HCT116 (cell line): ENCODE measurements at regions not wholly inside any gene's neighbourhood (a gene's known extent, or its start where the extent isn't known, plus 50 kb on each side); places are given as distances from the start of the nearest gene placed in this dataset.

Experiments used
- ATAC-seq: fragments of 200-7000 bp; cut with Tn5 transposase; 2 replicates; pipeline ENCODE4 v1.9.1; 2020; ENCODE audit warnings: mild to moderate bottlenecking, moderate library complexity
- BruUV-seq: library from RNA; stranded (reverse); fragments of 400-500 nt; replicated peaks from 2 replicates; lab custom pipeline; 2021; lab: Mats Ljungman, UMichigan
- CTCF ChIA-PET: fragments of 300-600 bp; sonication (Branson Sonifier 250); formaldehyde crosslinking; loops from one replicate; lab custom pipeline; 2021; ENCODE audit warnings: antibody characterized with exemption; lab: Charles Lee
- POLR2A ChIA-PET: fragments of 300-600, 350-600 bp; sonication (Branson Sonifier 250); formaldehyde crosslinking; loops from one replicate; lab custom pipeline; 2021; ENCODE audit warnings: antibody characterized with exemption; lab: Charles Lee
- RAD21 ChIA-PET, 2 experiments: fragments of 300-600 bp; sonication (Branson Sonifier 250); formaldehyde crosslinking; loops; one replicate each; lab custom pipeline; 2023; ENCODE audit warnings: low total read pairs in 2 of 2; ENCODE audit not compliant: uncharacterized antibody in 2 of 2, unreplicated experiment in 2 of 2, low non-redundant PET in 1 of 2; lab: Charles Lee
- DNase-seq: peaks from one replicate; pipeline ENCODE4 v3.0.0-alpha.2; 2010; ENCODE audit warnings: low read depth, low spot score
- H2AFZ ChIP-seq: fragments of 200-600 bp; shearing (Covaris generic), sonication (generic); 2 replicates; pipeline ENCODE4 v1.6.1; 2017; ENCODE audit warnings: low read depth, mixed run types, mixed read lengths, antibody characterized with exemption, low read length; ENCODE audit not compliant: poor library complexity, severe bottlenecking
- H3K27ac ChIP-seq: 2 replicates; pipeline ENCODE4 v1.5.1; 2012; ENCODE audit warnings: low read depth, low read length
- H3K27me3 ChIP-seq: fragments of 200-600 bp; sonication (generic); 2 replicates; pipeline ENCODE4 v1.6.1; 2016; ENCODE audit warnings: mixed run types, low read length, mixed read lengths; ENCODE audit not compliant: insufficient read depth
- H3K36me3 ChIP-seq, 2 experiments: fragments of 200-500 bp in 1 of 2; fragments of 200-600 bp in 1 of 2; sonication (Bioruptor generic) in 1 of 2; sonication (generic) in 1 of 2; 2 replicates each; pipeline versions ENCODE4 v1.5.1 to v1.6.1; 2014 to 2016; ENCODE audit warnings: low read length in 2 of 2, inconsistent platforms in 1 of 2, mixed read lengths in 1 of 2, mixed run types in 1 of 2; ENCODE audit not compliant: insufficient read depth in 2 of 2, control insufficient read depth in 1 of 2
- H3K4me1 ChIP-seq, 2 experiments: fragments of 200-600 bp in 1 of 2; sonication (generic) in 1 of 2; 2 replicates each; pipeline versions ENCODE4 v1.5.1 to v1.6.1; 2012 to 2017; ENCODE audit warnings: low read length in 2 of 2, inconsistent platforms in 1 of 2, mild to moderate bottlenecking in 1 of 2, mixed read lengths in 1 of 2, mixed run types in 1 of 2, moderate library complexity in 1 of 2; ENCODE audit not compliant: insufficient read depth in 2 of 2, control insufficient read depth in 1 of 2
- H3K4me2 ChIP-seq: fragments of 200-600 bp; sonication (generic); 2 replicates; pipeline ENCODE4 v1.6.1; 2017; ENCODE audit warnings: mixed run types, low read length, mixed read lengths
- H3K4me3 ChIP-seq, 2 experiments: fragments of 200-600 bp in 1 of 2; sonication (generic) in 1 of 2; replicated peaks in 1 of 2; 2 replicates each; pipeline ENCODE4 v1.5.1; 2011 to 2016; ENCODE audit warnings: low read length in 2 of 2, control low read depth in 1 of 2, low read depth in 1 of 2, mild to moderate bottlenecking in 1 of 2, mixed read lengths in 1 of 2, mixed run types in 1 of 2
- H3K79me2 ChIP-seq: fragments of 200-600 bp; sonication (generic); 2 replicates; pipeline ENCODE4 v1.6.1; 2017; ENCODE audit warnings: mild to moderate bottlenecking, mixed run types, low read length, moderate library complexity, mixed read lengths; ENCODE audit not compliant: insufficient read depth
- H3K9ac ChIP-seq: fragments of 200-600 bp; sonication (generic); 2 replicates; pipeline ENCODE4 v1.6.1; 2016; ENCODE audit warnings: low read length, mixed read lengths
- H3K9me2 ChIP-seq: fragments of 200-600 bp; sonication (generic), shearing (Covaris generic); 2 replicates; pipeline ENCODE4 v1.6.1; 2017; ENCODE audit warnings: mixed run types, mild to moderate bottlenecking, moderate library complexity; ENCODE audit not compliant: insufficient read depth
- H3K9me3 ChIP-seq, 2 experiments: fragments of 200-500 bp in 1 of 2; fragments of 200-600 bp in 1 of 2; sonication (Bioruptor generic) in 1 of 2; sonication (generic) in 1 of 2; 2 replicates each; pipeline ENCODE4 v1.6.1; 2014 to 2017; ENCODE audit warnings: low read length in 2 of 2, mixed read lengths in 2 of 2, inconsistent platforms in 1 of 2, low read depth in 1 of 2, mild to moderate bottlenecking in 1 of 2, mixed run types in 1 of 2, moderate library complexity in 1 of 2; ENCODE audit not compliant: control insufficient read depth in 1 of 2, insufficient read depth in 1 of 2
- H4K20me1 ChIP-seq: fragments of 200-600 bp; sonication (generic), shearing (Covaris generic); 2 replicates; pipeline ENCODE4 v1.6.1; 2017; ENCODE audit warnings: mixed run types, mild to moderate bottlenecking, moderate library complexity; ENCODE audit not compliant: insufficient read depth
- CBX3 ChIP-seq: IDR thresholded peaks from 2 replicates; pipeline ENCODE4 v1.6.1; 2012; ENCODE audit warnings: low read depth
- EGR1 ChIP-seq: IDR thresholded peaks from 2 replicates; pipeline ENCODE4 v1.6.1; 2012; ENCODE audit warnings: low read depth
- ELF1 ChIP-seq: IDR thresholded peaks from 2 replicates; pipeline ENCODE4 v1.6.1; 2012; ENCODE audit warnings: low read depth, borderline replicate concordance
- EZH2phosphoT487 ChIP-seq: fragments of 200-600 bp; IDR thresholded peaks from 2 replicates; pipeline ENCODE4 v1.6.1; 2018; ENCODE audit warnings: antibody characterized with exemption, borderline replicate concordance
- POLR2AphosphoS5 ChIP-seq: IDR thresholded peaks from 2 replicates; pipeline ENCODE4 v1.6.1; 2011; ENCODE audit warnings: mild to moderate bottlenecking, low read depth, low read length, moderate library complexity
- RAD21 ChIP-seq: IDR thresholded peaks from 2 replicates; pipeline ENCODE4 v1.6.1; 2012; ENCODE audit warnings: low read depth, mild to moderate bottlenecking
- REST ChIP-seq: IDR thresholded peaks from 2 replicates; pipeline ENCODE4 v1.6.1; 2012; ENCODE audit warnings: low read depth
- SP1 ChIP-seq: IDR thresholded peaks from 2 replicates; pipeline ENCODE4 v1.6.1; 2012; ENCODE audit warnings: low read depth
- SRF ChIP-seq: IDR thresholded peaks from 2 replicates; pipeline ENCODE4 v1.6.1; 2012; ENCODE audit warnings: low read depth
- YY1 ChIP-seq: IDR thresholded peaks from 2 replicates; pipeline ENCODE4 v1.6.1; 2011; ENCODE audit warnings: low read length, low read depth, moderate library complexity, mild to moderate bottlenecking; ENCODE audit not compliant: insufficient replicate concordance; ENCODE audit errors: extremely low read depth
- ZFX ChIP-seq: fragments of 450-650 bp; IDR thresholded peaks from 2 replicates; pipeline ENCODE4 v1.6.1; 2017
- ZNF274 ChIP-seq: fragments of 200-500 bp; sonication (Bioruptor generic); IDR thresholded peaks from 2 replicates; pipeline ENCODE4 v1.6.1; 2014; ENCODE audit warnings: mild to moderate bottlenecking, low read depth, low read length, inconsistent platforms
- intact Hi-C: fragments of 100-400 bp; cut with micrococcal nuclease; formaldehyde crosslinking; loops from 2 replicates; pipeline ENCODE4 v1.10.0; 2022
- TF ChIP-seq, protein P1 (sequence below): IDR thresholded peaks from 2 replicates; pipeline ENCODE4 v1.6.1; 2012
- TF ChIP-seq, protein P2 (sequence below): IDR thresholded peaks from 2 replicates; pipeline ENCODE4 v1.6.1; 2012

- ChIA-PET CTCF (no interaction called here), RAD21 (no interaction called here), POLR2A (no interaction called here)
- H3K4me3 ChIP-seq = no peak overlapping the region
- no peaks in the 10 kb centered on the region for H3K79me2 ChIP-seq
- no peaks in the 10 kb centered on the region for H3K9me3 ChIP-seq
- no peak overlapping the region for H2AFZ ChIP-seq
- H3K36me3 ChIP-seq = no peaks in the 10 kb centered on the region; a peak in 1 of 4 replicates
- DNase-seq = no peak
- H3K9me2 ChIP-seq = no peaks in the 10 kb centered on the region
- no peaks in the 10 kb centered on the region for H3K27me3 ChIP-seq
- BruUV-seq = no TSS peak
- no peaks in the 10 kb centered on the region for H3K4me1 ChIP-seq
- ATAC-seq = no peak
- intact Hi-C loops = no loop called here
- no peaks in the 10 kb centered on the region for H4K20me1 ChIP-seq
- no peak overlapping the region for H3K4me2 ChIP-seq
- H3K9ac ChIP-seq = no peak overlapping the region
- TF ChIP-seq ZFX = no peak
- no peak for TF ChIP-seq POLR2AphosphoS5
- TF ChIP-seq EGR1 = no peak
- no peak for TF ChIP-seq YY1
- TF ChIP-seq, protein P1, sequence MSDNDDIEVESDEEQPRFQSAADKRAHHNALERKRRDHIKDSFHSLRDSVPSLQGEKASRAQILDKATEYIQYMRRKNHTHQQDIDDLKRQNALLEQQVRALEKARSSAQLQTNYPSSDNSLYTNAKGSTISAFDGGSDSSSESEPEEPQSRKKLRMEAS = no peak
- TF ChIP-seq ZNF274 = no peak
- no peak for TF ChIP-seq SP1
- no peak for TF ChIP-seq RAD21
- no peak for TF ChIP-seq EZH2phosphoT487
- no peak for TF ChIP-seq ELF1
- TF ChIP-seq, protein P2, sequence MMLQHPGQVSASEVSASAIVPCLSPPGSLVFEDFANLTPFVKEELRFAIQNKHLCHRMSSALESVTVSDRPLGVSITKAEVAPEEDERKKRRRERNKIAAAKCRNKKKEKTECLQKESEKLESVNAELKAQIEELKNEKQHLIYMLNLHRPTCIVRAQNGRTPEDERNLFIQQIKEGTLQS = no peak
- no peak for TF ChIP-seq REST
- no peak for TF ChIP-seq SRF
- no peak for TF ChIP-seq CBX3
- no peak overlapping the region for H3K27ac ChIP-seq
Observed at GRCh38 chr5:119820016-119820415, 190.7 kb downstream of the FAM170A start.
